HCT116 (cell line): ENCODE measurements at regions not wholly inside any gene's neighbourhood (a gene's known extent, or its start where the extent isn't known, plus 50 kb on each side); places are given as distances from the start of the nearest gene placed in this dataset.

Experiments
- ATAC-seq: fragments of 200-7000 bp; cut with Tn5 transposase; 2 replicates; pipeline ENCODE4 v1.9.1; 2020; ENCODE audit warnings: mild to moderate bottlenecking, moderate library complexity
- BruUV-seq: library from RNA; stranded (reverse); fragments of 400-500 nt; replicated peaks from 2 replicates; lab custom pipeline; 2021; lab: Mats Ljungman, UMichigan
- CTCF ChIA-PET: fragments of 300-600 bp; sonication (Branson Sonifier 250); formaldehyde crosslinking; loops from one replicate; lab custom pipeline; 2021; ENCODE audit warnings: antibody characterized with exemption; lab: Charles Lee
- POLR2A ChIA-PET: fragments of 300-600, 350-600 bp; sonication (Branson Sonifier 250); formaldehyde crosslinking; loops from one replicate; lab custom pipeline; 2021; ENCODE audit warnings: antibody characterized with exemption; lab: Charles Lee
- RAD21 ChIA-PET, 2 experiments: fragments of 300-600 bp; sonication (Branson Sonifier 250); formaldehyde crosslinking; loops; one replicate each; lab custom pipeline; 2023; ENCODE audit warnings: low total read pairs in 2 of 2; ENCODE audit not compliant: uncharacterized antibody in 2 of 2, unreplicated experiment in 2 of 2, low non-redundant PET in 1 of 2; lab: Charles Lee
- DNase-seq: peaks from one replicate; pipeline ENCODE4 v3.0.0-alpha.2; 2010; ENCODE audit warnings: low read depth, low spot score
- H2AFZ ChIP-seq: fragments of 200-600 bp; shearing (Covaris generic), sonication (generic); 2 replicates; pipeline ENCODE4 v1.6.1; 2017; ENCODE audit warnings: low read depth, mixed run types, mixed read lengths, antibody characterized with exemption, low read length; ENCODE audit not compliant: poor library complexity, severe bottlenecking
- H3K27ac ChIP-seq: 2 replicates; pipeline ENCODE4 v1.5.1; 2012; ENCODE audit warnings: low read depth, low read length
- H3K27me3 ChIP-seq: fragments of 200-600 bp; sonication (generic); 2 replicates; pipeline ENCODE4 v1.6.1; 2016; ENCODE audit warnings: mixed run types, low read length, mixed read lengths; ENCODE audit not compliant: insufficient read depth
- H3K36me3 ChIP-seq, 2 experiments: fragments of 200-500 bp in 1 of 2; fragments of 200-600 bp in 1 of 2; sonication (Bioruptor generic) in 1 of 2; sonication (generic) in 1 of 2; 2 replicates each; pipeline versions ENCODE4 v1.5.1 to v1.6.1; 2014 to 2016; ENCODE audit warnings: low read length in 2 of 2, inconsistent platforms in 1 of 2, mixed read lengths in 1 of 2, mixed run types in 1 of 2; ENCODE audit not compliant: insufficient read depth in 2 of 2, control insufficient read depth in 1 of 2
- H3K4me1 ChIP-seq, 2 experiments: fragments of 200-600 bp in 1 of 2; sonication (generic) in 1 of 2; 2 replicates each; pipeline versions ENCODE4 v1.5.1 to v1.6.1; 2012 to 2017; ENCODE audit warnings: low read length in 2 of 2, inconsistent platforms in 1 of 2, mild to moderate bottlenecking in 1 of 2, mixed read lengths in 1 of 2, mixed run types in 1 of 2, moderate library complexity in 1 of 2; ENCODE audit not compliant: insufficient read depth in 2 of 2, control insufficient read depth in 1 of 2
- H3K4me2 ChIP-seq: fragments of 200-600 bp; sonication (generic); 2 replicates; pipeline ENCODE4 v1.6.1; 2017; ENCODE audit warnings: mixed run types, low read length, mixed read lengths
- H3K4me3 ChIP-seq, 2 experiments: fragments of 200-600 bp in 1 of 2; sonication (generic) in 1 of 2; replicated peaks in 1 of 2; 2 replicates each; pipeline ENCODE4 v1.5.1; 2011 to 2016; ENCODE audit warnings: low read length in 2 of 2, control low read depth in 1 of 2, low read depth in 1 of 2, mild to moderate bottlenecking in 1 of 2, mixed read lengths in 1 of 2, mixed run types in 1 of 2
- H3K79me2 ChIP-seq: fragments of 200-600 bp; sonication (generic); 2 replicates; pipeline ENCODE4 v1.6.1; 2017; ENCODE audit warnings: mild to moderate bottlenecking, mixed run types, low read length, moderate library complexity, mixed read lengths; ENCODE audit not compliant: insufficient read depth
- H3K9ac ChIP-seq: fragments of 200-600 bp; sonication (generic); 2 replicates; pipeline ENCODE4 v1.6.1; 2016; ENCODE audit warnings: low read length, mixed read lengths
- H3K9me2 ChIP-seq: fragments of 200-600 bp; sonication (generic), shearing (Covaris generic); 2 replicates; pipeline ENCODE4 v1.6.1; 2017; ENCODE audit warnings: mixed run types, mild to moderate bottlenecking, moderate library complexity; ENCODE audit not compliant: insufficient read depth
- H3K9me3 ChIP-seq, 2 experiments: fragments of 200-500 bp in 1 of 2; fragments of 200-600 bp in 1 of 2; sonication (Bioruptor generic) in 1 of 2; sonication (generic) in 1 of 2; 2 replicates each; pipeline ENCODE4 v1.6.1; 2014 to 2017; ENCODE audit warnings: low read length in 2 of 2, mixed read lengths in 2 of 2, inconsistent platforms in 1 of 2, low read depth in 1 of 2, mild to moderate bottlenecking in 1 of 2, mixed run types in 1 of 2, moderate library complexity in 1 of 2; ENCODE audit not compliant: control insufficient read depth in 1 of 2, insufficient read depth in 1 of 2
- H4K20me1 ChIP-seq: fragments of 200-600 bp; sonication (generic), shearing (Covaris generic); 2 replicates; pipeline ENCODE4 v1.6.1; 2017; ENCODE audit warnings: mixed run types, mild to moderate bottlenecking, moderate library complexity; ENCODE audit not compliant: insufficient read depth
- MAX ChIP-seq: IDR thresholded peaks from 2 replicates; pipeline ENCODE4 v1.6.1; 2012
- POLR2A ChIP-seq: IDR thresholded peaks from 2 replicates; pipeline ENCODE4 v1.7.0; 2011; ENCODE audit warnings: borderline replicate concordance; ENCODE audit not compliant: insufficient read depth, insufficient read length; ENCODE audit errors: extremely low read depth
- REST ChIP-seq: IDR thresholded peaks from 2 replicates; pipeline ENCODE4 v1.6.1; 2012; ENCODE audit warnings: low read depth
- TCF7L2 ChIP-seq: IDR thresholded peaks from 2 replicates; pipeline ENCODE4 v1.7.0; 2011; ENCODE audit warnings: borderline replicate concordance, inconsistent platforms; ENCODE audit not compliant: insufficient read depth, insufficient read length; ENCODE audit errors: extremely low read depth
- intact Hi-C: fragments of 100-400 bp; cut with micrococcal nuclease; formaldehyde crosslinking; loops from 2 replicates; pipeline ENCODE4 v1.10.0; 2022

GRCh38 chr16:64773638-64774037, 348.2 kb downstream of the CDH11 start:
- CTCF ChIA-PET = no interaction called here
- Histone ChIP-seq H3K9ac (no peak overlapping the region), H3K9me3 (peaks cover 10 to 15% of the 10 kb centered on the region in 2 experiments; a peak in 2 of 4 replicates), H4K20me1 (no peaks in the 10 kb centered on the region), H3K4me1 (no peaks in the 10 kb centered on the region), H3K36me3 (no peaks in the 10 kb centered on the region), H3K9me2 (no peaks in the 10 kb centered on the region), H3K4me3 (no peak overlapping the region), H3K4me2 (no peak overlapping the region), H3K79me2 (no peaks in the 10 kb centered on the region), H2AFZ (no peak overlapping the region), H3K27me3 (no peaks in the 10 kb centered on the region), H3K27ac (no peak overlapping the region)
- TF ChIP-seq POLR2A (no peak), MAX (no peak)
- BruUV-seq = no TSS peak
- intact Hi-C loops = no loop called here
- RAD21 ChIA-PET = no interaction called here
- POLR2A ChIA-PET = no interaction called here
- ATAC-seq = no peak
- no peak for DNase-seq

GRCh38 chr16:64773184-64773583, 348.7 kb downstream of the CDH11 start:
- no peaks in the 10 kb centered on the region for H3K9me2 ChIP-seq
- no peak for DNase-seq
- H2AFZ ChIP-seq = no peak overlapping the region
- no peak overlapping the region for H3K9ac ChIP-seq
- TF ChIP-seq TCF7L2 (no peak), REST (no peak)
- RAD21 ChIA-PET = no interaction called here
- no peaks in the 10 kb centered on the region for H3K4me1 ChIP-seq
- H3K4me2 ChIP-seq = no peak overlapping the region
- no peak overlapping the region for H3K27ac ChIP-seq
- H4K20me1 ChIP-seq = no peaks in the 10 kb centered on the region
- H3K79me2 ChIP-seq = no peaks in the 10 kb centered on the region
- peaks cover 10 to 15% of the 10 kb centered on the region in 2 experiments; a peak in 2 of 4 replicates for H3K9me3 ChIP-seq
- H3K36me3 ChIP-seq = no peaks in the 10 kb centered on the region
- intact Hi-C loops = no loop called here
- no TSS peak for BruUV-seq
- CTCF ChIA-PET = no interaction called here
- H3K4me3 ChIP-seq = no peak overlapping the region
- POLR2A ChIA-PET = no interaction called here
- no peaks in the 10 kb centered on the region for H3K27me3 ChIP-seq
- ATAC-seq = no peak
